CD14-positive monocyte (primary cell): ENCODE measurements at regions not wholly inside any gene's neighbourhood (a gene's known extent, or its start where the extent isn't known, plus 50 kb on each side); places are given as distances from the start of the nearest gene placed in this dataset.
"Not testable (repeated sequence)": the region's sequence is repeated elsewhere in the genome, so short reads cannot be mapped to it uniquely, and the experiment has no call there.

Source experiments
- DNase-seq, 3 donors: peaks; one replicate each; pipeline ENCODE4 v3.0.0-alpha.2; 2011 to 2022
- H2AFZ ChIP-seq: 2 replicates; pipeline ENCODE4 v1.6.0; 2012; ENCODE audit warnings: mild to moderate bottlenecking, low read depth, low read length, inconsistent platforms; ENCODE audit not compliant: insufficient read depth, poor library complexity, severe bottlenecking
- H3K27ac ChIP-seq, 2 donors: 1 replicate in 1 of 2; 2 replicates in 1 of 2; pipeline ENCODE4 v1.5.1; 2012 to 2013; ENCODE audit warnings: low read length in 2 of 2, control low read depth in 1 of 2, inconsistent platforms in 1 of 2, low read depth in 1 of 2, mild to moderate bottlenecking in 1 of 2
- H3K27me3 ChIP-seq, 2 donors: one replicate each; pipeline versions ENCODE4 v1.6.0 to v1.6.1; 2011 to 2013; ENCODE audit warnings: low read length in 2 of 2; ENCODE audit not compliant: control insufficient read depth in 2 of 2, insufficient read depth in 2 of 2
- H3K36me3 ChIP-seq, 2 donors: replicated peaks in 1 of 2; 1 replicate in 1 of 2; 2 replicates in 1 of 2; pipeline versions ENCODE4 v1.5.1 to v1.6.1; 2012 to 2013; ENCODE audit warnings: low read length in 2 of 2, control low read depth in 1 of 2, inconsistent platforms in 1 of 2, mild to moderate bottlenecking in 1 of 2; ENCODE audit not compliant: insufficient read depth in 2 of 2, control insufficient read depth in 1 of 2
- H3K4me1 ChIP-seq, 2 donors: 1 replicate in 1 of 2; 2 replicates in 1 of 2; pipeline versions ENCODE4 v1.5.1 to v1.6.1; 2012 to 2013; ENCODE audit warnings: low read length in 2 of 2, control low read depth in 1 of 2, inconsistent platforms in 1 of 2, mild to moderate bottlenecking in 1 of 2, moderate library complexity in 1 of 2; ENCODE audit not compliant: insufficient read depth in 2 of 2, control insufficient read depth in 1 of 2
- H3K4me2 ChIP-seq: replicated peaks from 2 replicates; pipeline ENCODE3; 2012; ENCODE audit warnings: low read length, moderate library complexity, mild to moderate bottlenecking; ENCODE audit not compliant: poor library complexity, severe bottlenecking; ENCODE audit errors: extremely low read depth
- H3K4me3 ChIP-seq, 3 experiments: fragments of 200-600 bp in 1 of 3; sonication (generic) in 1 of 3; replicated peaks in 1 of 3; 1 replicate in 2 of 3; 2 replicates in 1 of 3; pipeline ENCODE4 v1.5.1; 2011 to 2013; ENCODE audit warnings: low read length in 3 of 3, mild to moderate bottlenecking in 3 of 3, control low read depth in 2 of 3, low read depth in 2 of 3, inconsistent platforms in 1 of 3, moderate library complexity in 1 of 3
- H3K79me2 ChIP-seq: 2 replicates; pipeline ENCODE4 v1.6.0; 2012; ENCODE audit warnings: mild to moderate bottlenecking, control low read depth, inconsistent platforms, low read length, moderate library complexity; ENCODE audit not compliant: insufficient read depth
- H3K9ac ChIP-seq: 2 replicates; pipeline ENCODE4 v1.6.0; 2017; ENCODE audit warnings: low read length, mild to moderate bottlenecking; ENCODE audit not compliant: insufficient read depth, poor library complexity, severe bottlenecking
- H3K9me3 ChIP-seq, 2 donors: replicated peaks in 1 of 2; 1 replicate in 1 of 2; 2 replicates in 1 of 2; pipeline versions ENCODE4 v1.5.1 to v1.6.1; 2012 to 2013; ENCODE audit warnings: low read length in 2 of 2, control low read depth in 1 of 2; ENCODE audit not compliant: control insufficient read depth in 1 of 2, insufficient read depth in 1 of 2
- H4K20me1 ChIP-seq: 2 replicates; pipeline ENCODE4 v1.6.0; 2012; ENCODE audit warnings: mild to moderate bottlenecking, low read length, control low read depth, moderate library complexity; ENCODE audit not compliant: insufficient read depth
- H3K27ac Mint-ChIP-seq, 7 donors: one replicate each; pipeline ENCODE4 v1.8.0; 2020; ENCODE audit warnings: mild to moderate bottlenecking in 7 of 7, mixed read lengths in 7 of 7, moderate library complexity in 6 of 7, inconsistent platforms in 2 of 7
- H3K27me3 Mint-ChIP-seq, 3 donors: one replicate each; pipeline ENCODE4 v1.8.0; 2021 to 2022; ENCODE audit warnings: low read depth in 3 of 3, mild to moderate bottlenecking in 3 of 3, mixed read lengths in 3 of 3, moderate library complexity in 3 of 3, inconsistent platforms in 1 of 3
- H3K36me3 Mint-ChIP-seq, 2 donors: one replicate each; pipeline ENCODE4 v1.8.0; 2020; ENCODE audit warnings: mixed read lengths in 2 of 2, inconsistent platforms in 1 of 2, mild to moderate bottlenecking in 1 of 2
- H3K4me1 Mint-ChIP-seq: one replicate; pipeline ENCODE4 v1.8.0; 2020; ENCODE audit warnings: mild to moderate bottlenecking, mixed read lengths
- H3K4me3 Mint-ChIP-seq, 2 donors: one replicate each; pipeline ENCODE4 v1.8.0; 2020; ENCODE audit warnings: mild to moderate bottlenecking in 2 of 2, mixed read lengths in 2 of 2, moderate library complexity in 1 of 2
- H3K9me3 Mint-ChIP-seq, 7 donors: one replicate each; pipeline ENCODE4 v1.8.0; 2020 to 2022; ENCODE audit warnings: mixed read lengths in 7 of 7, mild to moderate bottlenecking in 6 of 7, moderate library complexity in 6 of 7, inconsistent platforms in 2 of 7
- WGBS: methylation state at CpG from one replicate; pipeline ENCODE4 v1.1.5; 2013; ENCODE audit warnings: missing lambda C conversion rate; ENCODE audit not compliant: insufficient coverage; 5-methylcytosine and 5-hydroxymethylcytosine counted together
- intact Hi-C, 2 donors: fragments of 100-400 bp; cut with micrococcal nuclease; formaldehyde crosslinking; loops; one replicate each; pipeline versions ENCODE4 v1.15.0 to v1.15.1; 2023
- TF ChIP-seq, protein P1 (sequence below): fragments of 200-600 bp; IDR thresholded peaks from one replicate; pipeline ENCODE4 v1.8.0; 2022; ENCODE audit warnings: antibody characterized with exemption, mild to moderate bottlenecking

DNA sequence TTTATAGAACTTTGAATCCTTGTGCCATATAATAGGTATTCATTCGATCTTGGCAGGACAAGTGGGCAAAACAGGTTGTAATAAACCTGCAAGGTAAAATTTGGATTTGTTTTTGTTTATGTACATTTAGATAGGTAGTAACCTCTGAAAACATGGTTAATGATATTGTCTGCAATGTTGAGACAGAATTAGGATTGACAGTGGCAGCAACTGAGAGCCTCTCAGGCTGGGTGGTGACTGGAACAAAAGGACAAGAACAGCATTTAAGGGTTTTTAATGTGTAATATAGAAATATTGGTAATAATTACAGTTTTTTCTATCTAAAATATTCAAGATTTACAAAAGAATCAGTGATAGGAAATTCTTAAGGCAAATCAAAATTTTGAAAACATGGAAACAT is 382.0 kb downstream of the TFAP2B start:
- H3K27ac ChIP-seq, result no peak overlapping the region
- no peaks in the 10 kb centered on the region for H3K79me2 ChIP-seq
- Mint-ChIP-seq H3K36me3 (no peaks in the 10 kb centered on the region), H3K4me1 (no peaks in the 10 kb centered on the region), H3K27ac (no peak overlapping the region), H3K27me3 (peaks cover 2 to 4% (median 4%) of the 10 kb centered on the region in 3 donors), H3K4me3 (no peak overlapping the region), H3K9me3 (peaks cover 0 to 2% (median 0%) of the 10 kb centered on the region in 7 donors)
- no peaks in the 10 kb centered on the region for H3K9me3 ChIP-seq
- H3K4me2 ChIP-seq, result no peak overlapping the region
- no peak overlapping the region for H2AFZ ChIP-seq
- 100% methylated on average over 1 of the region's 1 CpG for WGBS
- TF ChIP-seq, protein P1, sequence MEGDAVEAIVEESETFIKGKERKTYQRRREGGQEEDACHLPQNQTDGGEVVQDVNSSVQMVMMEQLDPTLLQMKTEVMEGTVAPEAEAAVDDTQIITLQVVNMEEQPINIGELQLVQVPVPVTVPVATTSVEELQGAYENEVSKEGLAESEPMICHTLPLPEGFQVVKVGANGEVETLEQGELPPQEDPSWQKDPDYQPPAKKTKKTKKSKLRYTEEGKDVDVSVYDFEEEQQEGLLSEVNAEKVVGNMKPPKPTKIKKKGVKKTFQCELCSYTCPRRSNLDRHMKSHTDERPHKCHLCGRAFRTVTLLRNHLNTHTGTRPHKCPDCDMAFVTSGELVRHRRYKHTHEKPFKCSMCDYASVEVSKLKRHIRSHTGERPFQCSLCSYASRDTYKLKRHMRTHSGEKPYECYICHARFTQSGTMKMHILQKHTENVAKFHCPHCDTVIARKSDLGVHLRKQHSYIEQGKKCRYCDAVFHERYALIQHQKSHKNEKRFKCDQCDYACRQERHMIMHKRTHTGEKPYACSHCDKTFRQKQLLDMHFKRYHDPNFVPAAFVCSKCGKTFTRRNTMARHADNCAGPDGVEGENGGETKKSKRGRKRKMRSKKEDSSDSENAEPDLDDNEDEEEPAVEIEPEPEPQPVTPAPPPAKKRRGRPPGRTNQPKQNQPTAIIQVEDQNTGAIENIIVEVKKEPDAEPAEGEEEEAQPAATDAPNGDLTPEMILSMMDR, result no peak
- H3K4me1 ChIP-seq, result no peaks in the 10 kb centered on the region
- H4K20me1 ChIP-seq, result no peaks in the 10 kb centered on the region
- intact Hi-C loops, result no loop called here
- DNase-seq, result no peak
- H3K9ac ChIP-seq, result no peak overlapping the region
- H3K27me3 ChIP-seq, result peaks cover 2 to 3% of the 10 kb centered on the region in 2 donors
- H3K36me3 ChIP-seq, result no peaks in the 10 kb centered on the region
- no peak overlapping the region for H3K4me3 ChIP-seq

DNA sequence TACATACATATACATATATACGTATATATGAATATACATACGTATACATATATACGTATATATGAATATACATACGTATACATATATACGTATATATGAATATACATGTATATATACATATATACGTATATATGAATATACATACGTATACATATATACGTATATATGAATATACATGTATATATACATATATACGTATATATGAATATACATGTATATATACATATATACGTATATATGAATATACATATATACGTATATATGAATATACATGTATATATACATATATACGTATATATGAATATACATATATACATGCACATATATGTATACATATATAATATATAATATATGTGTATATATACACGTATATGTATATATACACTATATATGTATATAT is 384.0 kb downstream of the TFAP2B start:
- H3K27me3 Mint-ChIP-seq, H3K27ac Mint-ChIP-seq, H3K4me1 Mint-ChIP-seq, H3K9me3 ChIP-seq, H3K79me2 ChIP-seq, H2AFZ ChIP-seq, H3K4me2 ChIP-seq, H3K36me3 ChIP-seq, H3K9ac ChIP-seq, H4K20me1 ChIP-seq, H3K27me3 ChIP-seq, H3K9me3 Mint-ChIP-seq, H3K4me1 ChIP-seq, H3K4me3 Mint-ChIP-seq, intact Hi-C loops, H3K36me3 Mint-ChIP-seq, H3K27ac ChIP-seq, H3K4me3 ChIP-seq, DNase-seq: not testable (repeated sequence)
- WGBS, result no CpG with 5 or more reads among the region's 13 CpGs
